GM23248 (cell line): ENCODE measurements at regions not wholly inside any gene's neighbourhood (a gene's known extent, or its start where the extent isn't known, plus 50 kb on each side); places are given as distances from the start of the nearest gene placed in this dataset.

Experiments
- EZH2 ChIP-seq: fragments of 200-600 bp; sonication (generic); IDR thresholded peaks from 2 replicates; pipeline ENCODE4 v1.6.1; 2018; ENCODE audit warnings: antibody characterized with exemption, mild to moderate bottlenecking; ENCODE audit not compliant: insufficient read depth, poor library complexity, severe bottlenecking
- EZH2phosphoT487 ChIP-seq: fragments of 200-600 bp; sonication (generic); IDR thresholded peaks from 2 replicates; pipeline ENCODE4 v1.6.1; 2018; ENCODE audit warnings: antibody characterized with exemption, moderate library complexity, mild to moderate bottlenecking, low read depth; ENCODE audit not compliant: insufficient read depth

GRCh38 chr14:71384007-71384845 is 477.0 kb downstream of the PCNX1 start:
- TF ChIP-seq EZH2phosphoT487: no peak
- no peak for TF ChIP-seq EZH2
